Nephron progenitor cell (in vitro differentiated cells): ENCODE measurements at regions not wholly inside any gene's neighbourhood (a gene's known extent, or its start where the extent isn't known, plus 50 kb on each side); places are given as distances from the start of the nearest gene placed in this dataset.
A peak's percentile ranks its signal among the peaks of the same experiment; 100 is the strongest.

Experiments
- DNase-seq: peaks from one replicate; pipeline ENCODE4 v3.0.0; 2021
- H3K27ac Mint-ChIP-seq: 2 replicates; pipeline ENCODE4 v1.8.0; 2021; ENCODE audit warnings: mild to moderate bottlenecking, moderate library complexity, mixed read lengths
- H3K27me3 Mint-ChIP-seq: 2 replicates; pipeline ENCODE4 v1.8.0; 2021; ENCODE audit warnings: mild to moderate bottlenecking, low read depth, mixed read lengths; ENCODE audit not compliant: poor library complexity
- H3K36me3 Mint-ChIP-seq: 2 replicates; pipeline ENCODE4 v1.8.0; 2021; ENCODE audit warnings: low read depth, mixed read lengths
- H3K4me1 Mint-ChIP-seq: 2 replicates; pipeline ENCODE4 v1.8.0; 2021; ENCODE audit warnings: mixed read lengths
- H3K4me3 Mint-ChIP-seq: 2 replicates; pipeline ENCODE4 v1.8.0; 2021; ENCODE audit warnings: mild to moderate bottlenecking, moderate library complexity, mixed read lengths
- H3K9me3 Mint-ChIP-seq: 2 replicates; pipeline ENCODE4 v1.8.0; 2021; ENCODE audit warnings: mild to moderate bottlenecking, moderate library complexity, mixed read lengths
- CTCF ChIP-seq: fragments of 200-600 bp; sonication (generic); IDR thresholded peaks from 2 replicates; pipeline ENCODE4 v1.5.0; 2021; ENCODE audit warnings: antibody characterized with exemption

- Mint-ChIP-seq H3K36me3 (no peaks in the 10 kb centered on the region), H3K27me3 (no peaks in the 10 kb centered on the region), H3K4me3 (no peak overlapping the region), H3K27ac (no peak overlapping the region), H3K9me3 (no peaks in the 10 kb centered on the region), H3K4me1 (no peaks in the 10 kb centered on the region)
- DNase-seq: peak; percentile 58
- no peak for TF ChIP-seq CTCF
Observed at GRCh38 chr6:126625019-126625418, 285.1 kb downstream of the CENPW start.

- Mint-ChIP-seq H3K27ac (no peak overlapping the region), H3K27me3 (no peaks in the 10 kb centered on the region), H3K4me1 (peaks cover 9% of the 10 kb centered on the region), H3K9me3 (no peaks in the 10 kb centered on the region), H3K4me3 (no peak overlapping the region), H3K36me3 (no peaks in the 10 kb centered on the region)
- TF ChIP-seq CTCF: no peak
- DNase-seq: no peak
Observed at GRCh38 chr6:126628125-126628524, 288.2 kb downstream of the CENPW start.

GRCh38 chr6:126631363-126631762 is 291.4 kb downstream of the CENPW start:
- TF ChIP-seq CTCF: no peak
- Mint-ChIP-seq H3K4me1 (peaks cover 9% of the 10 kb centered on the region), H3K9me3 (no peaks in the 10 kb centered on the region), H3K27ac (peak overlapping the region; percentile 68), H3K27me3 (no peaks in the 10 kb centered on the region), H3K4me3 (no peak overlapping the region), H3K36me3 (no peaks in the 10 kb centered on the region)
- DNase-seq: no peak

- peak overlapping the region; percentile 68 for H3K27ac Mint-ChIP-seq
- no peaks in the 10 kb centered on the region for H3K9me3 Mint-ChIP-seq
- no peak overlapping the region for H3K4me3 Mint-ChIP-seq
- H3K36me3 Mint-ChIP-seq: no peaks in the 10 kb centered on the region
- no peaks in the 10 kb centered on the region for H3K27me3 Mint-ChIP-seq
- H3K4me1 Mint-ChIP-seq: peaks cover 9% of the 10 kb centered on the region
- no peak for TF ChIP-seq CTCF
- DNase-seq: no peak
Observed at GRCh38 chr6:126632271-126632670, 292.4 kb downstream of the CENPW start.

GRCh38 chr6:126633373-126633772 is 293.5 kb downstream of the CENPW start:
- peaks cover 9% of the 10 kb centered on the region for H3K4me1 Mint-ChIP-seq
- no peak for DNase-seq
- no peak overlapping the region for H3K27ac Mint-ChIP-seq
- no peaks in the 10 kb centered on the region for H3K36me3 Mint-ChIP-seq
- H3K9me3 Mint-ChIP-seq: no peaks in the 10 kb centered on the region
- no peaks in the 10 kb centered on the region for H3K27me3 Mint-ChIP-seq
- no peak overlapping the region for H3K4me3 Mint-ChIP-seq
- TF ChIP-seq CTCF: no peak

- TF ChIP-seq CTCF: no peak
- H3K27me3 Mint-ChIP-seq: no peaks in the 10 kb centered on the region
- H3K4me3 Mint-ChIP-seq: no peak overlapping the region
- H3K9me3 Mint-ChIP-seq: no peaks in the 10 kb centered on the region
- DNase-seq: no peak
- no peak overlapping the region for H3K27ac Mint-ChIP-seq
- H3K36me3 Mint-ChIP-seq: no peaks in the 10 kb centered on the region
- no peaks in the 10 kb centered on the region for H3K4me1 Mint-ChIP-seq
Observed at GRCh38 chr6:126640356-126640755, 300.4 kb downstream of the CENPW start.
